GM12873 (cell line): ENCODE measurements at regions not wholly inside any gene's neighbourhood (a gene's known extent, or its start where the extent isn't known, plus 50 kb on each side); places are given as distances from the start of the nearest gene placed in this dataset.

Source experiments
- TF ChIP-seq, protein P1 (sequence below): IDR thresholded peaks from 2 replicates; pipeline ENCODE4 v1.5.1; 2012; ENCODE audit warnings: low read depth, mild to moderate bottlenecking, moderate library complexity, low read length, control low read depth; ENCODE audit not compliant: insufficient read depth; ENCODE audit errors: missing control alignments

DNA sequence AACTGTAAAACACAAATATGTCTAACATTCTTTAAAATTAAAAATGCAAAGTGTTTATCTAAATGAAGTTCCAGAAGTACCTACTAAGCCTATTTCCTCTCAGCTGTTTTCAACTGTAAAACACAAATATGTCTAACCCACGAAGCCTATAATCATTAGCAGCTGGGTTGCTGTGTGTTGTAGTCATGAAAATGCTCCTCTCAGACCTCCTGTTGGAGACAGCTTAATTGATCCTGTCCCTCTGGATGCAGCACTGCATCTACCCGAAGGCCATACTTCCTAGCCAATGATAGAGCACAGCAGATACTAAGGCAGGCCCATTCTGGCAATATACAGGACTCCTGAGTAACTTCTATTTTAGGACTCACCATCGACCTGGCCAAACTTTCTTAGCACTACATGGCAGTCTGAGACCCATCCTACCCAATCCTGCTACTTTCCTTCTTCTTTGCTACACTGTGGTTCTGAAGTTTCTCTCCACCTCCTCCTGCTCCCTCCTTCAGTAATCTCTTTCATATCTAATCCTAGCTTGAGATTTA is 92.5 kb upstream of the RBBP8 start:
- TF ChIP-seq, protein P1, sequence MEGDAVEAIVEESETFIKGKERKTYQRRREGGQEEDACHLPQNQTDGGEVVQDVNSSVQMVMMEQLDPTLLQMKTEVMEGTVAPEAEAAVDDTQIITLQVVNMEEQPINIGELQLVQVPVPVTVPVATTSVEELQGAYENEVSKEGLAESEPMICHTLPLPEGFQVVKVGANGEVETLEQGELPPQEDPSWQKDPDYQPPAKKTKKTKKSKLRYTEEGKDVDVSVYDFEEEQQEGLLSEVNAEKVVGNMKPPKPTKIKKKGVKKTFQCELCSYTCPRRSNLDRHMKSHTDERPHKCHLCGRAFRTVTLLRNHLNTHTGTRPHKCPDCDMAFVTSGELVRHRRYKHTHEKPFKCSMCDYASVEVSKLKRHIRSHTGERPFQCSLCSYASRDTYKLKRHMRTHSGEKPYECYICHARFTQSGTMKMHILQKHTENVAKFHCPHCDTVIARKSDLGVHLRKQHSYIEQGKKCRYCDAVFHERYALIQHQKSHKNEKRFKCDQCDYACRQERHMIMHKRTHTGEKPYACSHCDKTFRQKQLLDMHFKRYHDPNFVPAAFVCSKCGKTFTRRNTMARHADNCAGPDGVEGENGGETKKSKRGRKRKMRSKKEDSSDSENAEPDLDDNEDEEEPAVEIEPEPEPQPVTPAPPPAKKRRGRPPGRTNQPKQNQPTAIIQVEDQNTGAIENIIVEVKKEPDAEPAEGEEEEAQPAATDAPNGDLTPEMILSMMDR: no peak

DNA sequence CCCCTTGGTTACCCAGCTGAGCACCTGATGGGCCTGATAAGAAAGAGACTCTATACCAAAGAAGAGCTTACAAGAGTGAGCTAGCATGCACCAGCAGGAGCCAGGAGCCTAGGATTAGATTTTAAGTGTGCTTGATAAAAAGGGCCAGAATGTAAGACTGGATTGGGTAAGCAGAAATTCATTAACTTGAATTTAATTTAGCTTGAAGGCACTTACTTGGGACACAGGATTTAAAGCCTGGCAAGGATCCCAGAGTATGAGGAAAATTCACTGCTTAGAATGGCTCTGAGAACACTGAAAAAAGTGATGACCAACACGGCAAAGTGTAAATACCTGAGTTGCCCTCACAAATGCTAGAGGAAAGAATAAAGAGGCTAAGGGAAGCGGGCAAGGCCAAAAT is 91.3 kb upstream of the RBBP8 start:
- TF ChIP-seq, protein P1: no peak

DNA sequence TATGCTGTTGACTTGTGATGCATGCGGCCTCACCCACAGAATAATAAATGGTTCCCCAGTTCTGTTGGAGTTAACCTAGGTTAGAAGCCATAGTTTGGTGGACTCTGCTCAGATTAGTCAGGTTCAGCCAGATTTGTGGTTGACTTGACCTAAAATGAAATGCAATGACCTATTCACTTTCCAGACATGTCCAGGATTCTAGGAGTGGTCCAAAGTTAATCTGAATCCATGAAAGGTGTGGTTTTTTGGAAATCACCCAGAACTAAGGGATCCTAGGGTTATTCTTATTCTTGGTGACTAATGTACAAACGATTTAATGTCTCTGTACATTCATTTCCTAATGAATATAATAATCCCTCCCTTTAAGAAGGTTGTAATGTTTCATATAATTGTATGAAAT is 88.9 kb upstream of the RBBP8 start:
- TF ChIP-seq, protein P1: no peak

DNA sequence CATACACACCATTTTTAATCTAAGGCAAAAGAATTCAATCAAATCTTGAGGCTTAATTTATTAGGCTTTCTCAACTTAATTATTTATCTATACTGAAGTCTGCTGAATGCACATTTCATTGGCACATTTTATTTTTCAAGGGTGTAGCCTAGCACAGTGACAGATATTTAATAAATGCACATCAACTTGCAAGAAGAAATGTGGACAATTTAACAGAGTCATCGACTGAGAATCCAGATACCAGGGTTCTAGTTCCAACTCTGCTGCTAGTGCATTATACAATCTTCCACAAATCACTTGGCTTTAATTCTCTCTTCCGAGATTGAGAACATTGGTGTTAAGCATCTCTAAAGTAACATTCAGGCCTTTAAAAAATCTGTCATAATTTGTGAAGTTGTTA is 88.5 kb upstream of the RBBP8 start:
- TF ChIP-seq, protein P1: no peak

DNA sequence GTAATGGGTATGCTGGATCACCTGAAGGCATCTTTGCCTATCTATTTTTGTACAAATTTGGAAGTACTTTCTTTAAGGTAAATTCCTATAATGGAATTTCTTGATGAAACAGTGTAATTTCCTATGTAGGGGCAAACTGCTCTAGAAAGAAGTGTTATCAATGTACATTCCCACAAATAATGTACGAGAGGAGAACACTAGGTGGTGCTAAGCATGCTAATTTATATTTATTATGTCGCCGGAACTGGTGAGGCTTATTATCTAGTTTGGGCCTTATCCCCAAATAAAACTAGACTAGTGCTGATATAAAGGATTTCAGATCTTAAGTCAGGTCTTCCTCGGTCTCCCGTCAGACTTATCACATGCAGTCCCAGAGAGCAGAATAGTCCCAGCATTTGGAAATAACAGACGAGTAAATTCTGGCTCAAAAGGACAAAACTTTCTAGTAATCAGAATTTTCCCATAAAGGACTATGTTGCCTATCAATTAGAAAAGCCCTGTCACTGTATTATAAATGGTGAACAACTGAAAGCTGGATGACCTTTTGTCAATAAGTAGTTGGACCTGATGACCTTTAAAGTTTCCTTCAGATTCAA is 86.9 kb upstream of the RBBP8 start:
- TF ChIP-seq, protein P1: peak; percentile 33

DNA sequence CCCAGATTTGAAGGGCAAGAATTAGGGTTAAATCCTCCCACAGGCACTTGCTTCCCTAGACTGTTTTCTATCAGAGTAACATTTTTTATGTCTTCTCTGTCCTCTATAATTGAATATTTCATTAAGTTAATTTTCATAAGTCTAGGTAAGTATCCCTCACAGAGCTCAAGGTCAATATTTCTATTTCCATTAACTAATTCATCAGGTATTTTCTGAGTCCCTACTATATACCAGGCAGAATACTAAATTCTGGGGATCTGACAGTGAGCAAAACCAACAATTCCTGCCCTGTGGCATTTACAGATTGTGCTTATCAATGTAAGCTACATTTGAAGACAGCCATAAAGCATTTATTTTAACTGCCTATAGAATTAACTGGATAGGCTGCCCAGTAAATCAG is 86.4 kb upstream of the RBBP8 start:
- TF ChIP-seq, protein P1: no peak

DNA sequence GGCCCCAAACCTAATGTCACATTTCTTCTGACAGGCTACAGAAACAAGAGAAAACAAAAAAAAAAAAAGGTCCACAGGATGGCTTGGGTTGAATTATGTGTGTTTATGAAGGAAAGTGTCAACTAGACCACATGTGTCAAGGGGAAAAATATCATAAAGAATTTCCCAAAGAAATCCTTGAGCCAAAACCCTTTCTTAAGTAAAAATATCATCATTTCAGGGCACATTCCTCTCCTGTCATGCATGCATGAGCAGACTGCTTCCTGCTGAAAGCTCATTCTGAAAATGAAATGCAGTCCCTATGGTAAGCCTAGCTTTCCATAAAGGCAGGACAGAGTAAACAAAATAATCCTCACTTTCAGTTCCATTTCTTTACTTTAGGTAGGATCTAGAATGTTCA is 85.7 kb upstream of the RBBP8 start:
- TF ChIP-seq, protein P1: no peak
